NB4 (cell line): ENCODE measurements at regions not wholly inside any gene's neighbourhood (a gene's known extent, or its start where the extent isn't known, plus 50 kb on each side); places are given as distances from the start of the nearest gene placed in this dataset.

ENCODE experiments used
- DNase-seq: peaks from one replicate; pipeline ENCODE4 v3.0.0; 2010; ENCODE audit warnings: low read depth
- H3K4me3 ChIP-seq: one replicate; pipeline ENCODE4 v1.5.1; 2011; ENCODE audit warnings: mild to moderate bottlenecking, low read depth, low read length, moderate library complexity
- CTCF ChIP-seq: IDR thresholded peaks from one replicate; pipeline ENCODE4 v1.5.1; 2012; ENCODE audit warnings: low read depth, low read length
- MAX ChIP-seq: IDR thresholded peaks from 2 replicates; pipeline ENCODE4 v1.6.1; 2011; ENCODE audit warnings: low read depth, low read length
- MYC ChIP-seq: IDR thresholded peaks from 2 replicates; pipeline ENCODE4 v1.6.1; 2011; ENCODE audit warnings: low read depth, low read length
- POLR2A ChIP-seq: IDR thresholded peaks from 2 replicates; pipeline ENCODE4 v1.6.1; 2011; ENCODE audit warnings: mild to moderate bottlenecking; ENCODE audit not compliant: insufficient read length; ENCODE audit errors: extremely low read depth

- TF ChIP-seq MYC (no peak), CTCF (no peak), POLR2A (no peak), MAX (no peak)
- no peak for DNase-seq
- no peak overlapping the region for H3K4me3 ChIP-seq
These were observed 291.8 kb downstream of the IDS start for GRCh38 chrX:149213264-149213663.

- H3K4me3 ChIP-seq = no peak overlapping the region
- DNase-seq = no peak
- TF ChIP-seq MYC (no peak), POLR2A (no peak), CTCF (no peak), MAX (no peak)
These were observed 296.8 kb downstream of the IDS start for GRCh38 chrX:149208307-149208706.

GRCh38 chrX:149207518-149207917 lies 297.6 kb downstream of the IDS start:
- no peak overlapping the region for H3K4me3 ChIP-seq
- no peak for DNase-seq
- TF ChIP-seq CTCF = no peak
- no peak for TF ChIP-seq POLR2A
- TF ChIP-seq MAX = no peak
- no peak for TF ChIP-seq MYC

- no peak overlapping the region for H3K4me3 ChIP-seq
- DNase-seq = no peak
- TF ChIP-seq MYC (no peak), MAX (no peak)
These were observed 299.2 kb downstream of the IDS start for GRCh38 chrX:149205937-149206336.

- TF ChIP-seq MYC (no peak), MAX (no peak), CTCF (no peak), POLR2A (no peak)
- DNase-seq = no peak
- no peak overlapping the region for H3K4me3 ChIP-seq
These were observed 300.0 kb downstream of the IDS start for GRCh38 chrX:149205081-149205480.

- no peak for TF ChIP-seq MAX
- no peak for TF ChIP-seq CTCF
- no peak for TF ChIP-seq MYC
- no peak for TF ChIP-seq POLR2A
These were observed 305.4 kb downstream of the IDS start for GRCh38 chrX:149199734-149200133.

More at GRCh38 chrX:149199734-149200133, 305.4 kb downstream of the IDS start:
- DNase-seq = no peak
- no peak overlapping the region for H3K4me3 ChIP-seq
